GM12891 (cell line): ENCODE measurements at regions not wholly inside any gene's neighbourhood (a gene's known extent, or its start where the extent isn't known, plus 50 kb on each side); places are given as distances from the start of the nearest gene placed in this dataset.

Experiments used
- POLR2A ChIP-seq: IDR thresholded peaks from 2 replicates; pipeline ENCODE4 v1.6.1; 2011; ENCODE audit warnings: low read depth, low read length, control low read depth
- POLR2AphosphoS5 ChIP-seq: IDR thresholded peaks from 2 replicates; pipeline ENCODE4 v1.6.1; 2011; ENCODE audit warnings: low read depth, low read length, control low read depth
- POU2F2 ChIP-seq: IDR thresholded peaks from 2 replicates; pipeline ENCODE4 v1.6.1; 2011; ENCODE audit warnings: low read depth, mild to moderate bottlenecking, control low read depth, low read length, moderate library complexity

GRCh38 chr2:186325827-186326535, 160.1 kb upstream of the ZC3H15 start:
- TF ChIP-seq POLR2AphosphoS5 (no peak), POLR2A (no peak), POU2F2 (no peak)
